ENCODE measurements at regions not wholly inside any gene's neighbourhood (a gene's known extent, or its start where the extent isn't known, plus 50 kb on each side); places are given as distances from the start of the nearest gene placed in this dataset.

DNA sequence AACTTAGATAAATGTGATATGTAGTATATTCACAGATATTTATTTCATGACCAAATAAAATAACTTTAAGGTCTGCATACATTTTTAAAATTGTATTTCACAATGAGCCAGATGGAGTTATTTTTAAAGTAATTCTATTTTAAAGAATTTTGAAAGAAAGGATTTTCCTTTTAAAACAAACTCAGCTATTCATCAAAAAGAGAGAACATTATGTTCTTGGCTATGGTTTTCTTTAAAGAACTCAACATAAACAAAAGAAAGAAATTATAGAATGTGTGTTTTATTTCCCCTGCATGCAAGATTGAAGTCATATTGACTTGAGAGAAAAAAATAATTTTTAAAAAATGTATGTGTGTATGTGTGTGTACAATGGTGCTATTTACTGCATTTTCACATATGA is 1023.6 kb upstream of the CITED2 start:
- no peak overlapping the region for H3K9ac ChIP-seq
- Mint-ChIP-seq H3K27ac (no peak overlapping the region), H3K4me3 (no peak overlapping the region)

DNA sequence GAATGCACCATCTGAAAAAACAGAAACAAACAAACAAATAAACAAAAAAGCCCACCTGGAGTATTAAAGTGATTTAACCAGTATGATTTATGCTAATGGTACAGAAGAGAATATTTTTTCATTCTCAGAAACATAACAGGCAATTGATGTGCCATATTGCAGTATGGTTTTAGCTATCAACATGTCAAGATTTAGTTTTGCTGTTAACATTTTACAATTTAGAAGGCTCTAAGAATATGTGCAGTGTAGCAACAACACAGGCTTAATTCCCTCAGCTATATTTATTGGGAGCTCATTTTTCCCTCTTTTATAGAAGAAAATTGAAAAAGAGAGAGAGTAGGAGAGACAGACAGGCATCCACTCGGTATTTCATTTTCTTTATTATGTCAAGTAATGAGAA is 1022.7 kb upstream of the CITED2 start:
- Histone ChIP-seq H3K4me3 (no peak overlapping the region), H3K27me3 (no peaks in the 10 kb centered on the region), H3K79me2 (ENCODE audit: low read depth) (no peaks in the 10 kb centered on the region), H3F3A (ENCODE audit: low read depth) (no peaks in the 10 kb centered on the region), H2AFZ (replicated peaks) (no peak overlapping the region), H3K9ac (no peak overlapping the region), H3K4me1 (no peaks in the 10 kb centered on the region), H4K20me1 (ENCODE audit: low read depth) (no peaks in the 10 kb centered on the region), H3K9me3 (ENCODE audit: low read depth) (no peaks in the 10 kb centered on the region), H3K4me2 (no peak overlapping the region), H3K36me3 (no peaks in the 10 kb centered on the region), H3K27ac (no peak overlapping the region)
- no peak overlapping the region for H3K4me3 Mint-ChIP-seq
- no peaks in the 10 kb centered on the region for H3K36me3 Mint-ChIP-seq
- H3K4me1 Mint-ChIP-seq = no peaks in the 10 kb centered on the region
- TF ChIP-seq, protein P1, sequence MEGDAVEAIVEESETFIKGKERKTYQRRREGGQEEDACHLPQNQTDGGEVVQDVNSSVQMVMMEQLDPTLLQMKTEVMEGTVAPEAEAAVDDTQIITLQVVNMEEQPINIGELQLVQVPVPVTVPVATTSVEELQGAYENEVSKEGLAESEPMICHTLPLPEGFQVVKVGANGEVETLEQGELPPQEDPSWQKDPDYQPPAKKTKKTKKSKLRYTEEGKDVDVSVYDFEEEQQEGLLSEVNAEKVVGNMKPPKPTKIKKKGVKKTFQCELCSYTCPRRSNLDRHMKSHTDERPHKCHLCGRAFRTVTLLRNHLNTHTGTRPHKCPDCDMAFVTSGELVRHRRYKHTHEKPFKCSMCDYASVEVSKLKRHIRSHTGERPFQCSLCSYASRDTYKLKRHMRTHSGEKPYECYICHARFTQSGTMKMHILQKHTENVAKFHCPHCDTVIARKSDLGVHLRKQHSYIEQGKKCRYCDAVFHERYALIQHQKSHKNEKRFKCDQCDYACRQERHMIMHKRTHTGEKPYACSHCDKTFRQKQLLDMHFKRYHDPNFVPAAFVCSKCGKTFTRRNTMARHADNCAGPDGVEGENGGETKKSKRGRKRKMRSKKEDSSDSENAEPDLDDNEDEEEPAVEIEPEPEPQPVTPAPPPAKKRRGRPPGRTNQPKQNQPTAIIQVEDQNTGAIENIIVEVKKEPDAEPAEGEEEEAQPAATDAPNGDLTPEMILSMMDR (IDR thresholded peaks at IDR 0.05) = no peak
- TF ChIP-seq EZH2 (IDR thresholded peaks at IDR 0.05) (no peak), EZH2phosphoT487 (IDR thresholded peaks at IDR 0.05) (no peak)
- no peak for DNase-seq (ENCODE audit: low spot score)
- H3K27ac Mint-ChIP-seq = no peak overlapping the region
- H3K27me3 Mint-ChIP-seq (ENCODE audit: insufficient read depth, low read depth) = no peaks in the 10 kb centered on the region
- H3K9me3 Mint-ChIP-seq = no peaks in the 10 kb centered on the region

More for the DNA sequence above, 1023.6 kb upstream of the CITED2 start:
- Histone ChIP-seq H3K36me3 (no peaks in the 10 kb centered on the region), H2AFZ (replicated peaks) (no peak overlapping the region), H3F3A (ENCODE audit: low read depth) (no peaks in the 10 kb centered on the region), H3K4me2 (no peak overlapping the region), H3K27me3 (no peaks in the 10 kb centered on the region), H3K4me3 (no peak overlapping the region), H3K4me1 (no peaks in the 10 kb centered on the region), H3K27ac (no peak overlapping the region), H3K79me2 (ENCODE audit: low read depth) (no peaks in the 10 kb centered on the region), H4K20me1 (ENCODE audit: low read depth) (no peaks in the 10 kb centered on the region), H3K9me3 (ENCODE audit: low read depth) (no peaks in the 10 kb centered on the region)
- DNase-seq (ENCODE audit: low spot score) = no peak
- Mint-ChIP-seq H3K9me3 (no peaks in the 10 kb centered on the region), H3K36me3 (no peaks in the 10 kb centered on the region), H3K4me1 (no peaks in the 10 kb centered on the region), H3K27me3 (ENCODE audit: insufficient read depth, low read depth) (no peaks in the 10 kb centered on the region)
- TF ChIP-seq, protein P1 (IDR thresholded peaks at IDR 0.05) = no peak
- TF ChIP-seq EZH2 (IDR thresholded peaks at IDR 0.05) = no peak

DNA sequence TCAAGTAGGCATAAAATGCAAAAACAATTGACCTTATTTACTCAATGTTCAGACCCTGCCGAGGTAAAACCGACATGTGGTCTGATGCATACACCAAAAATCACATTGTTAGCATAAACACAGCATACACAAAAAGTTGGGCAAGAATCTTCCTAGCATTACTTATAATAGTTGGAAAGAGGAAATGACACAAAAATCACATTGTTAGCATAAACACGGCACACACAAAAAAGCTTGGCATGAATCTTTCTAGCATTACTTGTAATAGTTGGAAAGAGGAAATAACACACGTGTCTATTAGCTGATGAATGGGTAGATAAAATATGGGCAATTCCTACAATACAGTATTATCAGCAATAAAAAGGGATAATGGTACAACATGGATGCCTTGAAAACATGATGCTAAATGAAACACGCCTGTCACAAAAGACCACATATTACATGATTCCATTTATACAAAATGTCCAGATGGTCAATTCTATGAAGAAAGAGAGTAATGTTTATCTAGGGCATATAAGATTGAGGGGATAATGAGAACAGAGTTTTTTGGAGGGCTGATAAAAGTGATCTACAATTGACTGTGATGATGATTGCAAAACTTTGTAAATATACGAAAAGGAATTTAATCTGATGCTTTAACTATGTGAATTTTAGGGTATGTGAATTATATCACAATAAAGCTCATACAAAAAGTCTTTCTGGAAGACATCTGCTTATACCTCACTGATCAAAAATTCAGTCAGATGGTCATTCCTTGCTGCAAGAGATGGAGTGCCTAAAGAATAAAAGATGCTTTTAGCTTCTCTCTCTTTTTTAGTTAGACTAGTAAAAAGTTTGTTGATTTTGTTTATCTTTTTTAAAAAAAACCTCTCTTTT is 1019.5 kb upstream of the CITED2 start:
- Mint-ChIP-seq H3K27me3 (ENCODE audit: insufficient read depth, low read depth) (no peaks in the 10 kb centered on the region), H3K4me3 (no peak overlapping the region), H3K36me3 (no peaks in the 10 kb centered on the region), H3K4me1 (no peaks in the 10 kb centered on the region), H3K27ac (no peak overlapping the region), H3K9me3 (no peaks in the 10 kb centered on the region)
- no peaks in the 10 kb centered on the region for H3K27me3 ChIP-seq
- H2AFZ ChIP-seq (replicated peaks) = no peak overlapping the region
- H3K79me2 ChIP-seq (ENCODE audit: low read depth) = no peaks in the 10 kb centered on the region
- TF ChIP-seq EZH2phosphoT487 (IDR thresholded peaks at IDR 0.05) = no peak
- TF ChIP-seq, protein P1 (IDR thresholded peaks at IDR 0.05) = no peak
- TF ChIP-seq EZH2 (IDR thresholded peaks at IDR 0.05) = no peak
- DNase-seq (ENCODE audit: low spot score) = no peak
- no peaks in the 10 kb centered on the region for H3K36me3 ChIP-seq
- H3K27ac ChIP-seq = no peak overlapping the region
- no peaks in the 10 kb centered on the region for H3F3A ChIP-seq (ENCODE audit: low read depth)
- H3K4me2 ChIP-seq = no peak overlapping the region
- no peak overlapping the region for H3K9ac ChIP-seq
- H3K4me1 ChIP-seq = no peaks in the 10 kb centered on the region
- no peaks in the 10 kb centered on the region for H3K9me3 ChIP-seq (ENCODE audit: low read depth)
- no peak overlapping the region for H3K4me3 ChIP-seq
- no peaks in the 10 kb centered on the region for H4K20me1 ChIP-seq (ENCODE audit: low read depth)
